Activated T-helper 17 cell treated with anti-CD3 and anti-CD28 coated beads, Interleukin-2, amount 50 U/mL, for 72 hours (primary cell): ENCODE measurements at regions not wholly inside any gene's neighbourhood (a gene's known extent, or its start where the extent isn't known, plus 50 kb on each side); places are given as distances from the start of the nearest gene placed in this dataset.

Experiments used
- ATAC-seq: fragments of 150-1000 bp; cut with Tn5 transposase; replicated peaks from 2 replicates; pipeline ENCODE4 v1.10.0; 2021; ENCODE audit warnings: mild to moderate bottlenecking, moderate library complexity
- H3K27ac Mint-ChIP-seq: one replicate; pipeline ENCODE4 v1.8.0; 2022; ENCODE audit warnings: mixed read lengths
- H3K27me3 Mint-ChIP-seq: one replicate; pipeline ENCODE4 v1.8.0; 2022; ENCODE audit warnings: mixed read lengths
- H3K36me3 Mint-ChIP-seq: one replicate; pipeline ENCODE4 v1.8.0; 2022; ENCODE audit warnings: low read depth, mild to moderate bottlenecking, mixed read lengths
- H3K4me1 Mint-ChIP-seq: one replicate; pipeline ENCODE4 v1.8.0; 2022; ENCODE audit warnings: mixed read lengths
- H3K4me3 Mint-ChIP-seq: one replicate; pipeline ENCODE4 v1.8.0; 2022; ENCODE audit warnings: mild to moderate bottlenecking, mixed read lengths
- H3K9me3 Mint-ChIP-seq: one replicate; pipeline ENCODE4 v1.8.0; 2022; ENCODE audit warnings: mixed read lengths

- Mint-ChIP-seq H3K36me3 (no peaks in the 10 kb centered on the region), H3K27me3 (no peaks in the 10 kb centered on the region), H3K9me3 (peaks cover 5% of the 10 kb centered on the region), H3K27ac (no peak overlapping the region), H3K4me3 (no peak overlapping the region), H3K4me1 (no peaks in the 10 kb centered on the region)
- no peak for ATAC-seq
These were observed 1257.0 kb upstream of the CDH18 start for GRCh38 chr5:21244982-21245381.

GRCh38 chr5:21238786-21239185 lies 1250.8 kb upstream of the CDH18 start:
- no peak for ATAC-seq
- peaks cover 5% of the 10 kb centered on the region for H3K9me3 Mint-ChIP-seq
- H3K27me3 Mint-ChIP-seq, result no peaks in the 10 kb centered on the region
- no peaks in the 10 kb centered on the region for H3K36me3 Mint-ChIP-seq
- no peaks in the 10 kb centered on the region for H3K4me1 Mint-ChIP-seq
- no peak overlapping the region for H3K27ac Mint-ChIP-seq
- H3K4me3 Mint-ChIP-seq, result no peak overlapping the region

DNA sequence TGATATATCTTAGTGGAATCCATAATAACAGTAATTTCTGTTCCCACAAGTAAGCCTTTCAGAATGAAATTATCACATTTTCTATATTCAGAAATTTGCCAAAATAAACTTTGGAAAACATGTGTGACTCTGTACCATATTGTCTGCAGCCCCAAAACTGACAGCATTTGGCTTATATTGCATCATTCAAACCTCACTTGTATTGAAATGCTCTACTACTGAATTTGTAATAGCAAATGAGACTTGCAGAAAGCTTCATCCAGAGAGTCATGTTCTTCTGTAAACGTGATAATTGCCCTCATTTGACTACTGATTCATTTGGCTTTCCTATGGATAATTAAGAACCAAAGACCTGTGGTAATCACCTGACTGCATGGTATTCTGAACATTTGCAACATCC lies 1249.5 kb upstream of the CDH18 start:
- no peak overlapping the region for H3K27ac Mint-ChIP-seq
- H3K4me3 Mint-ChIP-seq, result no peak overlapping the region
- H3K27me3 Mint-ChIP-seq, result no peaks in the 10 kb centered on the region
- no peak for ATAC-seq
- no peaks in the 10 kb centered on the region for H3K4me1 Mint-ChIP-seq
- no peaks in the 10 kb centered on the region for H3K36me3 Mint-ChIP-seq
- H3K9me3 Mint-ChIP-seq, result peaks cover 6% of the 10 kb centered on the region

- Mint-ChIP-seq H3K9me3 (peaks cover 6% of the 10 kb centered on the region), H3K27me3 (no peaks in the 10 kb centered on the region), H3K4me1 (no peaks in the 10 kb centered on the region), H3K27ac (no peak overlapping the region), H3K4me3 (no peak overlapping the region), H3K36me3 (no peaks in the 10 kb centered on the region)
- ATAC-seq, result no peak
These were observed 1249.0 kb upstream of the CDH18 start for GRCh38 chr5:21236971-21237427.

DNA sequence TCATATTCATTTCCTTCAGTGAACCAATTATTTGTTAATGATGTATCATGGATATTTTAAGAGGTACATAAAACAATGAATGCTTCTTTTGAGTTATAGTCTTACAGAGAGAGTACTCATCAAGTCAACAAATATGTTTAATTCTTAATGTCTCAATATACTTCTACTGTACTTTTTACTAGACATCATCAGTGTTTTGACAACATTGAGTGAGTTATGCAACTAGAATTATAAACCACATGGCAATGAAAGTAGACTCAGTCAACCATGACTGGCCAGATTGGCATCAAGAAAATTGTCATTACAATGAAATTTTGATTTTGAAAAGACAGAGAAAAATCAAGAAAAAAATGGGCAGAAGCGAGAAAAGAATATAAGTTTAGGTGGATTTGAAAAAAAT lies 1248.1 kb upstream of the CDH18 start:
- Mint-ChIP-seq H3K27me3 (no peaks in the 10 kb centered on the region), H3K4me1 (no peaks in the 10 kb centered on the region), H3K27ac (no peak overlapping the region), H3K4me3 (no peak overlapping the region), H3K36me3 (no peaks in the 10 kb centered on the region), H3K9me3 (peaks cover 6% of the 10 kb centered on the region)
- ATAC-seq, result no peak

- Mint-ChIP-seq H3K27ac (no peak overlapping the region), H3K9me3 (peaks cover 4% of the 10 kb centered on the region), H3K27me3 (no peaks in the 10 kb centered on the region), H3K4me1 (no peaks in the 10 kb centered on the region), H3K36me3 (no peaks in the 10 kb centered on the region), H3K4me3 (no peak overlapping the region)
- ATAC-seq, result no peak
These were observed 1237.4 kb upstream of the CDH18 start for GRCh38 chr5:21225223-21226064.

DNA sequence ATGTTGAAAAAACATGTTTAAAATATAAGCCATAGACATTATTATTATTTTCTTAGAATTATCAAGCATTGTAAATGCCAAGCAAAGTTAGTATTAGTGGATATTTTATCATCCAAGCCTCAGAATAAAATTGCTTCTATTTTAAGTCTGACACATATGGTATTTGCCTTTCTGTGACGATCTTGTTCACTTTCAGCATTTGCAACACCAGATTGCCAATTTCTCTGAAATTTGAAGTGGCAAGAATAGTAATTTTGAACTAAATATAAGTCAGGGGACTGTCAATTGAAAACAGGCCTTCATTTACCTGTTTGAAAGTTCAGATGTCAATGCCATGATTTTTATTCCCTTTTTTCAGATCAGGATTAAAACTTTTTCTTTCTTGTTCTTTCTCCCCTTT lies 1233.6 kb upstream of the CDH18 start:
- ATAC-seq, result no peak
- Mint-ChIP-seq H3K36me3 (no peaks in the 10 kb centered on the region), H3K4me1 (no peaks in the 10 kb centered on the region), H3K27me3 (no peaks in the 10 kb centered on the region), H3K4me3 (no peak overlapping the region), H3K9me3 (peaks cover 4% of the 10 kb centered on the region), H3K27ac (no peak overlapping the region)

DNA sequence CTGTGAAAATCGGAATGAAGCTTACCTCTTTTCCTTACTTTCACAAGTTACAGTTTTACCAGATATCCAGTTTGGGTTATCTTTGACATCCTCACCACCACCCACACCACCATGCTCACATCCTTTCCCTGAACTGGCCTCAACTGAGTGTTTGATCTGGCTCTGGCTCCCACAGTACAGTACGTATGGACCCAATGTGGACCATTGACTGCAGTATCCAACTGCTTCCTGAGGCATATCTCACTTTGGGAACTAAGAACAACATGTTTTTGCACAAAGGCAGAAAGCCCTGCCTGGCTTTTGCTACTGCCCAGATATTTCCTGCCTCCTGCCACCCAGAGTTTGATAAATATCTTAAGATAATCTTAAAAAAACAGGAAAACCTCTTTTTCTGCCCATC lies 1232.0 kb upstream of the CDH18 start:
- no peak overlapping the region for H3K27ac Mint-ChIP-seq
- H3K27me3 Mint-ChIP-seq, result no peaks in the 10 kb centered on the region
- H3K4me3 Mint-ChIP-seq, result no peak overlapping the region
- H3K4me1 Mint-ChIP-seq, result no peaks in the 10 kb centered on the region
- no peaks in the 10 kb centered on the region for H3K9me3 Mint-ChIP-seq
- ATAC-seq, result no peak
- no peaks in the 10 kb centered on the region for H3K36me3 Mint-ChIP-seq

GRCh38 chr5:21219251-21219650 lies 1231.3 kb upstream of the CDH18 start:
- ATAC-seq, result no peak
- Mint-ChIP-seq H3K4me3 (no peak overlapping the region), H3K36me3 (no peaks in the 10 kb centered on the region), H3K9me3 (no peaks in the 10 kb centered on the region), H3K4me1 (no peaks in the 10 kb centered on the region), H3K27ac (no peak overlapping the region), H3K27me3 (no peaks in the 10 kb centered on the region)

DNA sequence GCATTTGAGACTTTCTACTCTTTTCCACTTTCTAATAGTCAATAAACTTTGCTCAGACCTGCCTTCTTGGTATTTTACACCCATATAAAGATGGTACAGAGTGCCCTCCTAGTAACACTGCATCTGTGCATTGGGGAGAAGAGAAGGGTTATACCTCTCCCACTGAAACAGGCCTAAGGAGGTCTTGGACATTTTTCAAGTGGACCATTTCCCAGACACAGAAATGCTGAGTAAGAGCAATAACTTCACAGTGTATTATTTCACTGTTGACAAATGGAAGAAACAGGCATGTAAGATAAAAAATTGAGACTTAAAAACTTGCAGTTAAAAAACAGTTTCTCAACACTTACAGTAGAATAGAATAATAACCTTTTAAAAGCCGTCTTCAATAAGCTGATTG lies 1224.0 kb upstream of the CDH18 start:
- H3K36me3 Mint-ChIP-seq, result no peaks in the 10 kb centered on the region
- no peaks in the 10 kb centered on the region for H3K4me1 Mint-ChIP-seq
- H3K9me3 Mint-ChIP-seq, result peaks cover 4% of the 10 kb centered on the region
- ATAC-seq, result no peak
- H3K27ac Mint-ChIP-seq, result no peak overlapping the region
- H3K4me3 Mint-ChIP-seq, result no peak overlapping the region
- no peaks in the 10 kb centered on the region for H3K27me3 Mint-ChIP-seq

- Mint-ChIP-seq H3K4me3 (no peak overlapping the region), H3K9me3 (peaks cover 4% of the 10 kb centered on the region), H3K27me3 (no peaks in the 10 kb centered on the region), H3K4me1 (no peaks in the 10 kb centered on the region), H3K36me3 (no peaks in the 10 kb centered on the region), H3K27ac (no peak overlapping the region)
- ATAC-seq, result no peak
These were observed 1221.4 kb upstream of the CDH18 start for GRCh38 chr5:21209409-21209808.

DNA sequence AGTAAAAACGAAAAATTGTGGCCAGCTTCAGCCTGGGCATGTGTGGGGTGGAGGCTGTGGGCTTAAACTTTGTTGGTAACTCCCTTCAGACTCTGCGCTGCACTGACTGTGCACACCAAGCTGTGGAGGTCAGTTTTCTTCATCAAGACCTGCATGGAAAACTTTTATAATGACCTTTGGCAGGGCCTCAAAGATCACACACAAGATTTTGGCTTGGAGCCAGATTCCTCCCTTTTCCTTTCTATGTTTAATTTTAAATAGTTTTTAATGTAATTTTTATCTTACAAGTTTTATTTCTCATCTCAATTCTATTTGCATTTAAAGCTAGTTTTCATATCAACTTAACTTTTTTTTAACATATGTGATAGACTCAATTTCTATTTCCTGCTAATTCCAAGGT lies 1211.1 kb upstream of the CDH18 start:
- Mint-ChIP-seq H3K9me3 (peaks cover 5% of the 10 kb centered on the region), H3K27ac (no peak overlapping the region), H3K36me3 (no peaks in the 10 kb centered on the region), H3K4me1 (no peaks in the 10 kb centered on the region), H3K27me3 (no peaks in the 10 kb centered on the region), H3K4me3 (no peak overlapping the region)
- ATAC-seq, result no peak

DNA sequence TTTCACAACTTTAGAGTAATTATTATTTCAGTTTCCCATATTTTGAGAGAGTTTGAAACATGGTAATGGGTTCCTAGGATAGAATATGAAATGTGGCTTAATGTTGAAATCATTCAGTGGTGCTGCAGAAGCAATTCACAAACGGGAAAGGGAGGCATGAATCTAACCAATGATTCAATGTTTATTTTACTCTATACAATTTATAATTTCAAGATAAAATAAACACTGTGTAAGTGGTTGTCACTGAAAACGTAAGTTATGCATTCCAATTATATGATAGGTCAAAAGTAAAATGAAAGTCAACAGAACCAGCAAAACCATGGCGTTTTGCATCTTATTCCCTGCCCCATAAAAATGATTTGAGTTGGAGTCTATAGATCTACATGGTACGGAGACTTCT lies 1207.1 kb upstream of the CDH18 start:
- Mint-ChIP-seq H3K27ac (no peak overlapping the region), H3K27me3 (no peaks in the 10 kb centered on the region), H3K4me3 (no peak overlapping the region), H3K4me1 (no peaks in the 10 kb centered on the region), H3K9me3 (peaks cover 5% of the 10 kb centered on the region), H3K36me3 (no peaks in the 10 kb centered on the region)
- ATAC-seq, result no peak

- Mint-ChIP-seq H3K4me3 (no peak overlapping the region), H3K27ac (no peak overlapping the region), H3K27me3 (no peaks in the 10 kb centered on the region), H3K4me1 (no peaks in the 10 kb centered on the region), H3K9me3 (peaks cover 5% of the 10 kb centered on the region), H3K36me3 (no peaks in the 10 kb centered on the region)
- ATAC-seq, result no peak
These were observed 1197.5 kb upstream of the CDH18 start for GRCh38 chr5:21185536-21185935.

GRCh38 chr5:21184581-21184980 lies 1196.6 kb upstream of the CDH18 start:
- no peaks in the 10 kb centered on the region for H3K36me3 Mint-ChIP-seq
- no peaks in the 10 kb centered on the region for H3K4me1 Mint-ChIP-seq
- H3K27ac Mint-ChIP-seq, result no peak overlapping the region
- H3K9me3 Mint-ChIP-seq, result peaks cover 5% of the 10 kb centered on the region
- no peak overlapping the region for H3K4me3 Mint-ChIP-seq
- no peaks in the 10 kb centered on the region for H3K27me3 Mint-ChIP-seq
- no peak for ATAC-seq
